Left lobe of liver (tissue), 2 donors: ENCODE measurements at regions not wholly inside any gene's neighbourhood (a gene's known extent, or its start where the extent isn't known, plus 50 kb on each side); places are given as distances from the start of the nearest gene placed in this dataset.
"Not testable (repeated sequence)": the region's sequence is repeated elsewhere in the genome, so short reads cannot be mapped to it uniquely, and the experiment has no call there.

Experiments used
- ATAC-seq: fragments of 200-7000 bp; cut with Tn5 transposase; one replicate; pipeline ENCODE4 v1.9.1; 2020; ENCODE audit warnings: mild to moderate bottlenecking, moderate library complexity
- DNase-seq: peaks from one replicate; pipeline ENCODE4 v3.0.0-alpha.2; 2020; ENCODE audit warnings: low spot score
- donor health status: DM: no; HTN: no; CAD: no; lungs with moderate emphysema.
- donor health status: DM: no; HTN: yes; CAD: no.

DNA sequence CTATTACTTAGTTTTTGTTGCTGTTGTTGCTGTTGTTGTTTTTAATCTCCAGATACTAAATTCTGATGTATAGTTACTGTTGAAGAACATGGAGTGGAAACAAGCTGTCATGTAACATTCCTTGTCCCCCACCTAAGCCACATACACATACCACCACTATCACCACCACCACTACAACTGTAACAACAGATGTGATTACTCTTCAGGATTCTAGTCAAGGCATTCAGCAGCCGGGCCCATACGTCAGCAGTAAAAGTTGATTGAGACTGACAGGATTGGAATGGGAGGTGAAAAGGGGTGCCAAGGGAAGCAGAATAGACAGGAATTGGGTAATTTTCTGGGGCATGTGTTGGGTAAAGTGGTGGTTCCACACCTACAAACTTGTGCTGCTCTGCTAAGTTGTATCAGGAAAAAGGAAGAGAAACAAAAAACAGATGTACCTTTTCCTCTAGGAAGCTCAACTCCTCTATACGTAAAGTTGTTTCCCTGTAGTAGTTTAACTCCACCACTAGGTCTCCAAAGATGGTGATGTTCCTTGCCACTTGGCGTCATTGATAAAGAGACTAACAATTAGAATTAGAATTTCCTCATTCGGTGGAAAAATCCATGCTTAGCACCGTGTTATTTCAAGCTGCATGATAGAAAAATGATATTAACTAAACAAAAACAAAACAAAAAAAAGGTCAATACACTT is 138.6 kb downstream of the ARRDC3 start:
- no peak for ATAC-seq
- no peak for DNase-seq

DNA sequence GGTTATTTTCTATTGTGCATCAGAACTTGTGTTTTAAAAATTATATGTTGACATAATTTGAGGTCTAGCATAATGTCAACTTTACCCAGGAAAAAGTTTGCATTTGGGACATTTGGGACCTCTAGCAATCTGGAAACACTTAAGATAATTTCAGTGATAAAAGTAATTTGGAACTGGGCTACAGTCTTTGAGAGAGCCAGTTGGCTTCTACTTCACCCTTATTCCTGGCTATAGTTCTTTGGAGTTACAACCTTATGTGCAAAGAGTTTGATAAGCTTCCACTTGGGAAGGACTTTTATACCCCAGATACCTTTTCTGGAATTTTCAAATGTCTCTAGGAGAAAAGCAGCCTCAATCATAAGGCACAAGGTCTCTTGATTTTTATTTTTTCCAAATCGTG is 139.3 kb downstream of the ARRDC3 start:
- ATAC-seq: no peak
- DNase-seq: no peak

DNA sequence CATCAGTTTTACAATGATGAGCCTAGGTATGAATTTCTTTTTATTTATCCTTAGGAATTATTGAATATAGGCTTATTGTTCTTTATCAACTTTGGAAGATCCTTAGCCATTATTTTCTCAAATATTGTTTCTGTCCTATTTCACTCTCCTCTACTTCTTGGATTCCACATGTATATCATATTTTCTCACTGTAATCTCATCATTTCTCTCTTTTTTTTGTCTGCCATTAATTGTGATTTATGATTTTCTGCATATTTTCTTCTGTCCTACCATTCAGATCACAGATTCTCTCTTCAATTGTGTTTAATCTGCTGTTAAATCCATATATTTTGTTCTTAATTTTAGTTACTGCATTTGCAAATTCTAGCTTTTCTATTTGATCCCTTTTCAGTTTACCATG is 139.8 kb downstream of the ARRDC3 start:
- ATAC-seq: no peak
- DNase-seq: no peak

DNA sequence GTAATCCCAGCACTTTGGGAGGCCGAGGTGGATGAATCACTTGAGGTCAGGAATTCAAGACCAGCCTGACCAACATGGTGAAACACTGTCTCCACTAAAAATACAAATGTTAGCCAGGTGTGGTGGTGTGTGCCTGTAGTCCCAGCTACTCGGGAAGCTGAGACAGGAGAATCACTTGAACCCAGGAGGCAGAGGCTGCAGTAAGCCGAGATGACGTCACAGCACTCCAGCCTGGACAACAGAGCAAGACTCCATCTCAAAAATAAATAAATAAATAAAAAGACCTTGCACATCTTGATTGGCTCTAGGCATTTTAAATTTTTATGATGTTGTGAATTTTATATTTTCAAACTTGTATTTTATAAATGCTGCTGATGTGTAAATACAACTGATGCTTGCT is 141.7 kb downstream of the ARRDC3 start:
- not testable (repeated sequence) for DNase-seq

DNA sequence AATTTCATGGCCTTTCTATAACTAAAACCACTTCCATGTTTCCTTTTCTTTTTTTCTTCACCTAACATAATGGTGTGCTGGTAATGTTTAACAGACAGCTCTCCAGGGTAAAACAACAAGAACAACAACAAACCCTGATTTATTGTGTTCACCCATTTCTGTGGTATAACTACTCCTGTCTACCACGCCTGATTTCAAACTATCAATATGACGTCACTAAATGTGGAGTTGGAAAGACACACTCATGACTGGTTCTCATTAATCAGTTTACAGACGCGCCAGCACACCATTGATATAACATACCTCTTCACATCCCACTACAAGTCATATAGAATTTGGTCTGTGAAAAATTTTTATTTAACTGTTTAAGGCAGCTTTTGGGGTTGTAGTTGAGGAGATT is 142.9 kb downstream of the ARRDC3 start:
- ATAC-seq (no peak), DNase-seq (no peak)

More for the DNA sequence above, 141.7 kb downstream of the ARRDC3 start:
- not testable (repeated sequence) for ATAC-seq

DNA sequence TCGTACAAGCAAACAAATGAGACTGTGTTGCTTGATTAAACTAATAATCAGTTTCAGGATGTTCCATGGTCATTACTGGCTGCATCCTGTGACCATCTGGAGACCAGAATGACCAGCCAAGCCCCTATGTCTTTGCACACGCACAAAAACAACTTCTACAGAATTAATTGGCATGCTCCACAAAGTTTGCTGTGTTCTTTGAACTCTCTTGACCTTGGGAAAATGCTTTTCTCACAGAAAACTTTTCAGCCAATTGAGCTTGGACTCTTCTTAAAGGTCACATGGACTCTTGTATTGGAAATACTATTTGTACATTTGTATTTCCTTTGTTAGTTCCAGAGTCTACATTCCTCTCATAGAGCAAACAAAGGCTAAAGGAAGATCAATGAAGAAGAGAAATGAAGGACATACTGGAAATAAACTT is 147.8 kb downstream of the ARRDC3 start:
- DNase-seq: no peak
- peak; percentile 37 for ATAC-seq

DNA sequence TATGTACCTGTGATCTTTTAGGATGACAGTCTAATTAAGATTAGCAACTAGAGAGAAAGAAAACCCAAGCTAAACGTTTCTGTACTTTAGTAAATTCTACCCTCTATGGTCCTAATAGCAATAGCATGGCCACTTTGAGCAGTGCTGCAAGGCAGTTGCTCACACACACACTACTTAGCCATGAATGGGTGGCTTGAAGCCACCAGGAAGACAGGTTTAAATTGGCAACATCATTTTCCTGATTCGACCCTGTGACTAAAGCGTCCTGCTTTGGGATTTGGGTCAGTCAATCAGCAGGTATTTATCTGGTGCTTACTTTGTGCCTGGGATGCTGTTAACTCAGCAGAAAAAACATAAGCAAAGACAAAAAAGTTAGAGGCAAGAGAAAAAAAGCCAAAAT is 150.6 kb downstream of the ARRDC3 start:
- ATAC-seq (no peak), DNase-seq (no peak)

DNA sequence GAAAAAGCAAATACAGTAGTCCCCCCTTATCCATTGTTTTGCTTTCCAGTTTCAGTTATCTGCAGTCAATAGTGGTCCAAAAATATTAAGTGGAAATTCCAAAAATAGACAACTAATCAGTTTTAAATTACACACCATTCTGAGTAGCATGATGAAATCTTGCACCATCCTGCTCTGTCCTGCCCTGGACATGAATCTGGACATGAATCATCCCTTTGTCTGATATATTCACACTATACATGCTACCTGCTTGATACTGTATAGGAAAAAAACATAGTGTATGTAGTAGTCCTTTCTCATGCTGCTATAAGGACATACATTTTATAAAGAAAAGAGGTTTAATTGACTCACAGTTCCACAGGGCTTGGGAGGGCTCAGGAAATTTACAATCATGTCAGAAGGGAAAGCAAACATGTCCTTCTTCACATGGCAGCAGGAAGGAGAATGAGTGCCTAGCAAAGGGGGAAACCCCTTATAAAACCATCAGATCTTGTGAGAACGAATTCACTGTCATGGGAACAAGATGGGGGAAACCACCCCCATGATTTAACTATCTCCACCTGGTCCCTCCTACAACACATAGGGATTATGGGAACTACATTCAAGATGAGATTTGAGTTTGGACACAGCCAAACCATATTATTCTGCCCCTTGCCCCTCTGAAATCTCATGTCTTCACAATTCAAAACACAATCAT is 153.9 kb downstream of the ARRDC3 start:
- ATAC-seq: no peak
- DNase-seq: no peak

DNA sequence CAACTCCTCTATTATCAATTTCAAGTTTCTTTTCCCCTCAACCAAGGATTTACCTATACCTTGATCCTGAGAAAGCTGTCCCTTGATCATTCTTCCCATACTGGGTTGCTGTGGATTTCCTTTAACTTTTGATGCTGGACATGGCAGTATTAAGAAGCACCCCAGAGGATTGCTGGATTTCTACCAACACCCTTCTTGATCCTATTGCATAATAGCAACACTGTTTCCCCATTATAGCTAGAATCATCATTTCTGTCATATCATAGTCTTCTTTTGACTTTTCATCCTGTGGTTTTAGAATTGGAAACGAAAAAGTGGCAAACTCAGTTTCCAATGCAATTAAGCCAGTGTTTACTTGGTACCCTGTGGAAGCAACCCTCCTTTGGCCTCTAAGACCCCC is 154.9 kb downstream of the ARRDC3 start:
- no peak for DNase-seq
- ATAC-seq: no peak

DNA sequence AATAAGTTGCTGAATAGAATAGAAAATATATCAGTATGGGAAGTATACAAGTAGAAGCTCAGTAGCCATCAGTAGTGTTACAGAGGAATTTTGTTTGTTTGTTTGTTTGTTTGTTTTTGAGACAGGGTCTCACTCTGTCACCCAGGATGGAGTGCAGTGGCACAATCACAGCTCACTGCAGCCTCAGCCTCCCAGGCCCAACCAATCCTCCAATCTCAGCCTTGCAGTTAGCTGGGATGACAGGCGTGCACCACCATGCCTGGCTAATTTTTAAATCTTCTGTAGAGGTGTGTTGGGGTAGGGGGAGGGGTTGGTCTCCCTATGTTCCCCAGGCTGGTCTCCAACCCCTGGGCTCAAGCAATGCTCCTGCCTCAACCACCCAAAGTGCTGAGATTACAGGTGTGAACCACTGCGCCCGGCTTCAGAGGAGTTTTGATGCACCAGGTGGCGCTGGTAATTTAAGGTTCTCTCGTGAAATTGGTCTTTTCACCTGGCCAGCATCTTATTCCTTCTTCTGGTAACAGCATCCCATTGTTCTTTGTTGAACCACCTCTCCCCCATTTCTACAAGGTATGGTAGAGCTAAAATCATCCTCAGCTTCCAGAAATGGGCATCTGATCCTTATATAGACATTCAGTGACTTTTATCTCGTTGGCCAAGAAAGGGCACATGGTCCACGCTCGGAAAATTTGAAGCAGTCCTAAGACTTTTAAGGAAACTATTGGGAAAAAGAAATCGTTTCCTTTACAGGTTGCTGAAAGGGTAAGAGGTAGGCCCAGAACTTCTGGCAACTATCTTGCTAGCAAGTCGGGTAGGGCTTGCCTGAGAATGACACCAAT is 157.1 kb downstream of the ARRDC3 start:
- ATAC-seq (peak; percentile 75), DNase-seq (peak; percentile 49)

DNA sequence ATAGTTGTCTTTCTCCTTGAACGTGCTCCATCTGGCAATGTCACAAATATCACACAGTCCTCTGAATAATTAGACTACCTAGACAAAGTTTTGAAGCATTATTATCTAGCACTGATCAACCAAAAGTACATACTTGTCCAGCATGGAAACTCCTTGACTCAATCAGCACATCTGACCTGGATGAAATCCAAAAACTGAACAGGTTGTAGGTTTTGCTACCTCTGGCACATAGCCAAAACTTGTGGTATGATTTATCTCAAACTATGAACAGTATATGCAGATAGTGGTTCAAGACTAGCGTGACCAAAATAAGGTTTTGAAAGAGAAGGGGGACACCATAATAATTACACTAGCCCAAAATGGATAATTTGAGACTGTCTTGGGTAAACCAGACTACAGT is 158.1 kb downstream of the ARRDC3 start:
- ATAC-seq (no peak), DNase-seq (no peak)

DNA sequence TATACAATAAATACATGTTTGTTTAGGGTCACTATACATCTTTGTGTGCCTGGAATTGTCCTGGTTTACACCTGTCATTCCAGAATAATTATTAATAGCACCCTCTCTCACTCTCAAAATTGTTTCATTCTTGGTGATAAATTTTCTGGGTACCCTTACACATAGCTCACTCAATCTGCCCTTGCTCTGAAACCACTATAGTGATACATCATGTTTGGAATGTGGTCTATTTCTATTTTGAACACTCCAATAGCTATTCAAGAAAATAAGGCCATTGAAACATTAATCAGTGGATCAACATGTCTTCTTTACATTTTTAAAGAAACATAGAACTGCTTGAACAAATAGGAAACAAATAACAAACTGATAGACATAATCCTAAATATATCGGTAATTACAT is 158.7 kb downstream of the ARRDC3 start:
- DNase-seq: no peak
- ATAC-seq: no peak

DNA sequence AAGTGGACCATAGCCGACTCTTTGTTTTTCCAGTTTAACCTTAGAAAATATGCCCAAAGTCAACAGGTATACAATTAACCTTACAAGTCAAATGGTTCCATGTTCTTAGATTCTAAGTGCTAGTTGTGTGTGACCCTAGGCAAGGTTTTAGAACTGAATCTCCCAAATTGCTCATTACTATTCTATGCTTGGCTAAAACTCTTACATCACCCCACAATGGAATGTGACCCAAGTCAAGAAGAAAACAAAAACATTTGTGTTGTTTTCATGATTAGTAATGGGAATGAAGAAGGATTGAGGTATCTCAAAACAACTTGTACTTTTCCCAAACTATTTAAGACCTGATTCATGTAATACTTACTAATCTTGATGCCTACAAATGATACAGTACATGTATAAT is 159.2 kb downstream of the ARRDC3 start:
- no peak for ATAC-seq
- DNase-seq: no peak

DNA sequence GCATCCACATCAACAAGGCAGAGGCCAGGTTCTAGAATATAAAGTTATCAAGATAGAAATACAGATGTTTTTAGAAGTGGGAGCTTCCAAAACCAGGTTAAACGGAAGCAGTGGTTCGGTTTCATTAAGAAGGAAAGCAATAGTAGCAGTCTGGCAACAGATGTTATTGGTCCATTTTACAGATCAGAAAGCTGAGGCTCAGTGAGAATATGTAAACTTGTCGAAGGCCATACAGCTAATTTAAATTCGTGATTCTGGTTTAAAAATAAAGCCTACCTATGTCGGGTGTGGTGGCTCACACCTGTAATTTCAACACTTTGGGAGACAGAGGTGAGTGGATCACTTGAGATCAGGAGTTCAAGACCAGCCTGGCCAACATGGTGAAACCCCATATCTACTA is 160.6 kb downstream of the ARRDC3 start:
- ATAC-seq (no peak), DNase-seq (no peak)

DNA sequence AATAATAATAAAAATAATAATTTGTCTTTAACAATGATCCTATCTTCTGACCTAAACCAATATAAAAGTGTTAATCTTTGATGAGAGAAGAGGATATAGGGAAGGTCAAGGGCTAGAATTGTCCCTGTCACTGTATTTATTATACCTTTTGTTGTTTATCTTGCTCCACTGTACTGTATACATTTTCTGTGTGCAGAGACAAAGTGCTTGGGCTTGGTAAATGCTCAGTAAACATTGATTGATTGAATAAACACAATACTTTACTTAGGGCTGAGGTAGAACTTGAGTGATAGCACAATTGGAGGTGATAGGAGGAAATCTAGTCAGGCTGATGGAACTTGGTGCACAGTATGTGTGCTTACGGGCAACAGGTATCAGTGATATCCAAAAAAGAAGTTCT is 161.2 kb downstream of the ARRDC3 start:
- DNase-seq: no peak
- ATAC-seq: no peak

DNA sequence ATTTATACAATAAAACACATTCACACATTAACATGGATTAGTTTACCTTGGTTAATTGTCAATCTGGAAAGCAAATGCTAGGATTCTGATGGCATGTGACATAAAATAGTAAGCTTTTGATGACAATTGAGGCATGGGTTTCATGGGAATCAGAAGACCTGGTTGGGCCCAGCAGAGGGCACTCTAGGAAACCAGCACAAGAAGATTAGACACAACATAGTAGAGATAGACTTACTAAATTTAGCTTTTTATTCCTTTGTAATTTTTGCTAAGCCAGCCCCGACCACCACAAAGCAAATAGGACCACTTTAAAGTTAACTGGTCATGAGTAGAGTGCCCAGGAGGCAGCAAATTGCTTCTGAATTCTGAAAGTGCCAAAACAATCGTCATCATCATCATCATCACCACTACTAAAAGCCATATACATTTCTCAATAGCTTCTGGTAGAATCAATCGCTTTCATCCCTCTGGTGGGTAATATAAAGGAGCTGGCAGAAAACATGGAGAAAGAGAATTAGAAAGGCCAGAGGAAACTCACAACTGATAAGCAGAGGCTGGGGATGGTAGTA is 163.2 kb downstream of the ARRDC3 start:
- ATAC-seq: peak; percentile 45
- DNase-seq: no peak

DNA sequence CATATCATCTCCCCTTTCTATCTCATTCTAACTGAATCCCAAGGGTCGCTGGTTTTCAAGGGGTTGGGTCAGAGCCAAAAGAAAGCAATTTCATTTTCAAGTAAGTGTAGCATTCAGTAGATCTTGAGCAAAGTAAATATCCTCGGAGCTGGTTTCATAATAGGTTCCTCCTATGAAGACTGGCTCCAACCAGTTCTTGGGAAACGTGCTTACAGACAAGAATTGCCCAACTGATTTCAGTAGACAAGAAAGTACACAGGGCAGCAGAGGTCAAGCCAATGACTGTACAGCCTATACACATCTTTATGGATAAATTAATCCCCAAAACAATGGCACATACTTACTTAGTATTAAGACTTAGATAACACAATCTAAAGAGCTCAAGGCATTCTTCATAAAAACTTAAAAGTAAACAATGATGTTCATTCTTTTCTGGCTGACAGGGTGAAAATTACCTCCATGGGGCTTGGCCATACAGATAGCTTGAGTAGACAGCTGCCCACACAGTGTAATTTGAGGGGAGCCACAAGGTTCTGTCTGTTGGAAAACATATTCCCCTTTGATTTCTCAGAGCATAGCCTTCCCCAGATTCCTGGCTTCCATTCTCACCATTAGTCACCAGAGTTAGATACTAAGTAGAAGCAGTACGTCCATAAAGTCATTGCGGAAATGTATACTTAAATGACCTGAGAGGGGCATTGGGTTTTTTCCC is 163.9 kb downstream of the ARRDC3 start:
- DNase-seq: no peak
- peak; percentile 78 for ATAC-seq

DNA sequence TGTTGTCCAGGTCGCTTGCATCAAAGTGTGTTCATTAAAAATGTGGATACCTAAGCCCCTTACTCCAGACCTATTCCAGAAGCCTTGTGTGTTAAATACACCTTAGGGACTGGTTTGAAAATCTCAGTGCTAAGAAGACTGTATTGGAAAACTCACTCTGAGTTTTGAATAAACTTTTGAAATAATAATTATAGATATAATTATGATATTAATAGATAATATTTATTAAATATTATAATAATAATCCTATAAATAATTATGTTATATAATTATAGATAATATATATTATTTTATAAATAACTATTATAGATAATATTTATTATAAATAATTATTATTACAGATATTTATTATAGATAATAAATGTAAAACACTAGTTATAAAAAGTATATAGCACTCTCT is 165.3 kb downstream of the ARRDC3 start:
- ATAC-seq (no peak), DNase-seq (no peak)

DNA sequence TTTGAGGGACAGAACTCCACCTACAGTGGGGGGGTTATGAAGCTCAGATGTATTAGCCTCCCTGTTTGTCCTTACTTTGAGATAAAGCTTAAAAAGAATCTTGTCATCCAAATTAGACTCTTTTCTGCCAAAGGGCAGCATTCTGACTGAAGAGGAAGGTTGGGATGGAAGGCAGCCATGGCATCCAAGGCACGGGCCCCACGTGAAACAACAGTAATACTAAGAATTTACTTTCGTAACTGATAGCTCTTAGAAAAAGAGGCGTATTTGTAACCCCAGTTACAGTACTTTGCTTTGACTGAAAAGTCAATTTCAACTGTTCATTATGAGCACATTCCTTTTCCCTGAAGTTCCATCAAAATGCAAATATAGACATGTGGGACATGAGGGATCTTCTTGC is 168.5 kb downstream of the ARRDC3 start:
- ATAC-seq (no peak), DNase-seq (no peak)
